WTC11 (cell line): ENCODE measurements at regions not wholly inside any gene's neighbourhood (a gene's known extent, or its start where the extent isn't known, plus 50 kb on each side); places are given as distances from the start of the nearest gene placed in this dataset.

Source experiments
- ATAC-seq: fragments of 200-7000 bp; cut with Tn5 transposase; 2 replicates; pipeline ENCODE4 v1.10.0; 2021; ENCODE audit warnings: mild to moderate bottlenecking, moderate library complexity
- CTCF ChIA-PET: fragments of 300-600 bp; sonication (Branson Sonifier 250); formaldehyde crosslinking; loops from one replicate; lab custom pipeline; 2021; ENCODE audit warnings: antibody characterized with exemption; lab: Charles Lee
- POLR2A ChIA-PET: fragments of 350-600 bp; sonication (Branson Sonifier 250); formaldehyde crosslinking; loops from one replicate; lab custom pipeline; 2021; ENCODE audit warnings: antibody characterized with exemption; lab: Charles Lee
- DNase-seq: peaks from one replicate; pipeline ENCODE4 v3.0.0; 2021; ENCODE audit warnings: low spot score
- H3K27ac Mint-ChIP-seq: 2 replicates; pipeline ENCODE4 v1.8.0; 2021; ENCODE audit warnings: mixed read lengths
- H3K27me3 Mint-ChIP-seq: 2 replicates; pipeline ENCODE4 v1.8.0; 2021; ENCODE audit warnings: low read depth, mild to moderate bottlenecking, moderate library complexity, mixed read lengths
- H3K36me3 Mint-ChIP-seq: 2 replicates; pipeline ENCODE4 v1.8.0; 2021; ENCODE audit warnings: mixed read lengths
- H3K4me1 Mint-ChIP-seq: 2 replicates; pipeline ENCODE4 v1.8.0; 2022; ENCODE audit warnings: mixed read lengths
- H3K4me3 Mint-ChIP-seq: 2 replicates; pipeline ENCODE4 v1.8.0; 2021; ENCODE audit warnings: mild to moderate bottlenecking, moderate library complexity, mixed read lengths
- H3K9me3 Mint-ChIP-seq: 2 replicates; pipeline ENCODE4 v1.8.0; 2021; ENCODE audit warnings: mixed read lengths
- ATF2 ChIP-seq: sonication (generic); formaldehyde crosslinking; IDR thresholded peaks from 2 replicates; pipeline ENCODE4 v1.8.1; 2022; ENCODE audit warnings: low read depth, missing genetic modification reagents, borderline replicate concordance
- CBFB ChIP-seq: sonication (generic); formaldehyde crosslinking; IDR thresholded peaks from 2 replicates; pipeline ENCODE4 v1.8.1; 2022; ENCODE audit warnings: mild to moderate bottlenecking, low read depth, missing genetic modification reagents
- CREB1 ChIP-seq: sonication (generic); formaldehyde crosslinking; IDR thresholded peaks from 2 replicates; pipeline ENCODE4 v1.8.0; 2023; ENCODE audit warnings: mild to moderate bottlenecking, missing genetic modification reagents
- E2F1 ChIP-seq: sonication (generic); formaldehyde crosslinking; IDR thresholded peaks from 2 replicates; pipeline ENCODE4 v1.8.0; 2022; ENCODE audit warnings: mild to moderate bottlenecking, missing genetic modification reagents
- FOXP4 ChIP-seq: sonication (generic); formaldehyde crosslinking; IDR thresholded peaks from 2 replicates; pipeline ENCODE4 v1.8.0; 2022; ENCODE audit warnings: mild to moderate bottlenecking, missing genetic modification reagents
- NFYB ChIP-seq: sonication (generic); formaldehyde crosslinking; conservative IDR thresholded peaks from 2 replicates; pipeline ENCODE4 v1.8.0; 2022; ENCODE audit warnings: low read depth, missing genetic modification reagents
- NR2C2 ChIP-seq: sonication (generic); formaldehyde crosslinking; IDR thresholded peaks from 2 replicates; pipeline ENCODE4 v1.8.0; 2022; ENCODE audit warnings: mild to moderate bottlenecking, missing genetic modification reagents
- NR3C1 ChIP-seq: sonication (generic); formaldehyde crosslinking; conservative IDR thresholded peaks from 2 replicates; pipeline ENCODE4 v1.8.1; 2023; ENCODE audit warnings: low read depth, mild to moderate bottlenecking, missing genetic modification reagents
- SOX15 ChIP-seq: fragments of 250-450 bp; sonication (Bioruptor Pico); IDR thresholded peaks from 2 replicates; pipeline ENCODE4 v1.9.0; 2021; ENCODE audit warnings: mild to moderate bottlenecking
- SP1 ChIP-seq: sonication (generic); formaldehyde crosslinking; conservative IDR thresholded peaks from 2 replicates; pipeline ENCODE4 v1.8.1; 2022; ENCODE audit warnings: missing genetic modification reagents
- STAT6 ChIP-seq: sonication (generic); formaldehyde crosslinking; conservative IDR thresholded peaks from 2 replicates; pipeline ENCODE4 v1.8.1; 2023; ENCODE audit warnings: mild to moderate bottlenecking, low read depth, missing genetic modification reagents, moderate library complexity
- TEAD1 ChIP-seq: sonication (generic); formaldehyde crosslinking; IDR thresholded peaks from 2 replicates; pipeline ENCODE4 v1.8.0; 2022; ENCODE audit warnings: mild to moderate bottlenecking, missing genetic modification reagents
- TEAD4 ChIP-seq: sonication (generic); formaldehyde crosslinking; IDR thresholded peaks from 2 replicates; pipeline ENCODE4 v1.8.0; 2022; ENCODE audit warnings: mild to moderate bottlenecking, missing genetic modification reagents
- ZNF219 ChIP-seq: sonication (generic); formaldehyde crosslinking; IDR thresholded peaks from 2 replicates; pipeline ENCODE4 v1.8.0; 2023; ENCODE audit warnings: missing genetic modification reagents, mild to moderate bottlenecking, borderline replicate concordance
- ZNF232 ChIP-seq: sonication (generic); formaldehyde crosslinking; IDR thresholded peaks from 2 replicates; pipeline ENCODE4 v1.8.0; 2022; ENCODE audit warnings: mild to moderate bottlenecking, missing genetic modification reagents
- ZNF317 ChIP-seq: sonication (generic); formaldehyde crosslinking; IDR thresholded peaks from 2 replicates; pipeline ENCODE4 v1.8.1; 2023; ENCODE audit warnings: low read depth, mild to moderate bottlenecking, moderate library complexity, missing genetic modification reagents, borderline replicate concordance
- ZNF425 ChIP-seq: fragments of 250-450 bp; sonication (Bioruptor Pico); conservative IDR thresholded peaks from 2 replicates; pipeline ENCODE4 v1.9.0; 2021; ENCODE audit warnings: mild to moderate bottlenecking

GRCh38 chr16:73414638-73415037, 366.7 kb upstream of the ZFHX3 start:
- ATAC-seq = no peak
- Mint-ChIP-seq H3K27ac (no peak overlapping the region), H3K27me3 (no peaks in the 10 kb centered on the region), H3K9me3 (peaks cover 4% of the 10 kb centered on the region; the same call in 1 of the 2 replicates), H3K4me1 (no peaks in the 10 kb centered on the region), H3K36me3 (no peaks in the 10 kb centered on the region), H3K4me3 (no peak overlapping the region)
- ChIA-PET CTCF (no interaction called here), POLR2A (interaction anchor here (0.6 kb wide), 1 partner anchor 191 kb away, joined by 3 read pairs; no protein-coding TSS in a partner anchor)
- no peak for DNase-seq
- TF ChIP-seq ZNF425 (CRISPR knock-in tag) (no peak), TEAD1 (CRISPR knock-in tag) (no peak), E2F1 (no peak)

GRCh38 chr16:73413830-73414190, 365.9 kb upstream of the ZFHX3 start:
- ChIA-PET CTCF (no interaction called here), POLR2A (interaction anchor here (0.6 kb wide), 1 partner anchor 192 kb away, joined by 3 read pairs; no protein-coding TSS in a partner anchor)
- Mint-ChIP-seq H3K27me3 (no peaks in the 10 kb centered on the region), H3K4me1 (no peaks in the 10 kb centered on the region), H3K27ac (no peak overlapping the region), H3K9me3 (peaks cover 4% of the 10 kb centered on the region; the same call in 1 of the 2 replicates), H3K4me3 (no peak overlapping the region), H3K36me3 (no peaks in the 10 kb centered on the region)
- DNase-seq = no peak
- ATAC-seq = no peak
- no peak for TF ChIP-seq NFYB (CRISPR knock-in tag)
- no peak for TF ChIP-seq ZNF232 (CRISPR knock-in tag)
- TF ChIP-seq SOX15 (CRISPR knock-in tag) = no peak
- no peak for TF ChIP-seq ZNF317 (CRISPR knock-in tag)
- no peak for TF ChIP-seq CBFB (CRISPR knock-in tag)
- TF ChIP-seq ATF2 = no peak
- no peak for TF ChIP-seq FOXP4 (CRISPR knock-in tag)
- no peak for TF ChIP-seq NR3C1 (CRISPR knock-in tag)
- no peak for TF ChIP-seq SP1 (CRISPR knock-in tag)
- no peak for TF ChIP-seq STAT6 (CRISPR knock-in tag)
- TF ChIP-seq ZNF219 (CRISPR knock-in tag) = no peak
- TF ChIP-seq NR2C2 (CRISPR knock-in tag) = no peak
- TF ChIP-seq TEAD4 = no peak
- no peak for TF ChIP-seq TEAD1 (CRISPR knock-in tag)
- TF ChIP-seq CREB1 (CRISPR knock-in tag) = no peak
